ENCODE measurements at regions not wholly inside any gene's neighbourhood (a gene's known extent, or its start where the extent isn't known, plus 50 kb on each side); places are given as distances from the start of the nearest gene placed in this dataset.

- Mint-ChIP-seq H3K4me3 (no peak overlapping the region), H3K36me3 (no peaks in the 10 kb centered on the region), H3K27ac (no peak overlapping the region), H3K27me3 (ENCODE audit: insufficient read depth, low read depth) (peaks cover 9% of the 10 kb centered on the region), H3K4me1 (peaks cover 6% of the 10 kb centered on the region), H3K9me3 (no peaks in the 10 kb centered on the region)
- Histone ChIP-seq H3K9me3 (ENCODE audit: low read depth) (no peaks in the 10 kb centered on the region), H3K4me2 (no peak overlapping the region), H4K20me1 (ENCODE audit: low read depth) (no peaks in the 10 kb centered on the region), H3F3A (ENCODE audit: low read depth) (no peaks in the 10 kb centered on the region), H3K9ac (no peak overlapping the region), H3K27ac (no peak overlapping the region), H3K27me3 (no peaks in the 10 kb centered on the region), H3K79me2 (ENCODE audit: low read depth) (no peaks in the 10 kb centered on the region), H2AFZ (replicated peaks) (peak overlapping the region; percentile 32), H3K36me3 (no peaks in the 10 kb centered on the region), H3K4me1 (peaks cover 3% of the 10 kb centered on the region), H3K4me3 (no peak overlapping the region)
- no peak for TF ChIP-seq EZH2phosphoT487 (IDR thresholded peaks at IDR 0.05)
- no peak for TF ChIP-seq EZH2 (IDR thresholded peaks at IDR 0.05)
- no peak for TF ChIP-seq CTCF (IDR thresholded peaks at IDR 0.05)
- DNase-seq (ENCODE audit: low spot score): no peak
These were observed 109.8 kb upstream of the WDR11 start for GRCh38 chr10:120741396-120741795.

GRCh38 chr10:120742373-120742772, 108.8 kb upstream of the WDR11 start:
- no peak for TF ChIP-seq CTCF (IDR thresholded peaks at IDR 0.05)
- no peak for TF ChIP-seq EZH2phosphoT487 (IDR thresholded peaks at IDR 0.05)
- TF ChIP-seq EZH2 (IDR thresholded peaks at IDR 0.05): no peak
- no peaks in the 10 kb centered on the region for H3K79me2 ChIP-seq (ENCODE audit: low read depth)
- no peaks in the 10 kb centered on the region for H3K36me3 Mint-ChIP-seq
- no peak overlapping the region for H2AFZ ChIP-seq (replicated peaks)
- H3K36me3 ChIP-seq: no peaks in the 10 kb centered on the region
- no peak overlapping the region for H3K27ac ChIP-seq
- H3K4me1 ChIP-seq: peaks cover 4% of the 10 kb centered on the region
- no peak for DNase-seq (ENCODE audit: low spot score)
- no peaks in the 10 kb centered on the region for H3K9me3 ChIP-seq (ENCODE audit: low read depth)
- no peak overlapping the region for H3K9ac ChIP-seq
- no peaks in the 10 kb centered on the region for H3K27me3 ChIP-seq
- peaks cover 7% of the 10 kb centered on the region for H3K4me1 Mint-ChIP-seq
- H3K4me3 Mint-ChIP-seq: no peak overlapping the region
- H4K20me1 ChIP-seq (ENCODE audit: low read depth): no peaks in the 10 kb centered on the region
- peaks cover 8% of the 10 kb centered on the region for H3K27me3 Mint-ChIP-seq (ENCODE audit: insufficient read depth, low read depth)
- H3F3A ChIP-seq (ENCODE audit: low read depth): no peaks in the 10 kb centered on the region
- no peak overlapping the region for H3K27ac Mint-ChIP-seq
- H3K4me3 ChIP-seq: no peak overlapping the region
- H3K4me2 ChIP-seq: no peak overlapping the region
- H3K9me3 Mint-ChIP-seq: no peaks in the 10 kb centered on the region

GRCh38 chr10:120744040-120744439, 107.1 kb upstream of the WDR11 start:
- H3K27ac Mint-ChIP-seq: no peak overlapping the region
- no peak overlapping the region for H3K4me3 Mint-ChIP-seq
- Histone ChIP-seq H3K4me2 (no peak overlapping the region), H3K36me3 (no peaks in the 10 kb centered on the region), H3K9me3 (ENCODE audit: low read depth) (no peaks in the 10 kb centered on the region), H3K27me3 (no peaks in the 10 kb centered on the region), H3K4me3 (no peak overlapping the region), H3K9ac (no peak overlapping the region), H2AFZ (replicated peaks) (no peak overlapping the region), H3K4me1 (peaks cover 4% of the 10 kb centered on the region), H4K20me1 (ENCODE audit: low read depth) (no peaks in the 10 kb centered on the region), H3F3A (ENCODE audit: low read depth) (no peaks in the 10 kb centered on the region), H3K27ac (no peak overlapping the region), H3K79me2 (ENCODE audit: low read depth) (no peaks in the 10 kb centered on the region)
- peaks cover 8% of the 10 kb centered on the region for H3K27me3 Mint-ChIP-seq (ENCODE audit: insufficient read depth, low read depth)
- no peak for DNase-seq (ENCODE audit: low spot score)
- H3K9me3 Mint-ChIP-seq: no peaks in the 10 kb centered on the region
- no peak for TF ChIP-seq CTCF (IDR thresholded peaks at IDR 0.05)
- TF ChIP-seq EZH2phosphoT487 (IDR thresholded peaks at IDR 0.05): no peak
- TF ChIP-seq EZH2 (IDR thresholded peaks at IDR 0.05): no peak
- no peaks in the 10 kb centered on the region for H3K36me3 Mint-ChIP-seq
- H3K4me1 Mint-ChIP-seq: peaks cover 16% of the 10 kb centered on the region
